ENCODE measurements at regions not wholly inside any gene's neighbourhood (a gene's known extent, or its start where the extent isn't known, plus 50 kb on each side); places are given as distances from the start of the nearest gene placed in this dataset.

- H3K9me3 ChIP-seq (ENCODE audit: control insufficient read depth in 4 of 4, low read length in 3 of 4) = no peaks in the 10 kb centered on the region
- no peak for DNase-seq (ENCODE audit: low spot score)
- no peaks in the 10 kb centered on the region for H3K4me1 ChIP-seq (ENCODE audit: control insufficient read depth in 4 of 4, insufficient read depth in 4 of 4, low read length in 3 of 4)
- no peaks in the 10 kb centered on the region for H3K36me3 ChIP-seq (ENCODE audit: control insufficient read depth in 4 of 4, insufficient read depth in 3 of 4, low read depth in 1 of 4, low read length in 3 of 4)
- TF ChIP-seq, protein P1, sequence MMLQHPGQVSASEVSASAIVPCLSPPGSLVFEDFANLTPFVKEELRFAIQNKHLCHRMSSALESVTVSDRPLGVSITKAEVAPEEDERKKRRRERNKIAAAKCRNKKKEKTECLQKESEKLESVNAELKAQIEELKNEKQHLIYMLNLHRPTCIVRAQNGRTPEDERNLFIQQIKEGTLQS (IDR thresholded peaks at IDR 0.05) = no peak
- TF ChIP-seq FOXA2 (IDR thresholded peaks at IDR 0.05) = no peak
- TF ChIP-seq MAX (IDR thresholded peaks at IDR 0.05) = no peak
- no peak for TF ChIP-seq RXRA (IDR thresholded peaks at IDR 0.05)
- TF ChIP-seq GABPA (IDR thresholded peaks at IDR 0.05 in 1 of 2, conservative IDR thresholded peaks at IDR 0.05 in 1 of 2) = no peak
- no peak for TF ChIP-seq YY1 (IDR thresholded peaks at IDR 0.05)
- TF ChIP-seq FOXA1 (IDR thresholded peaks at IDR 0.05) = no peak
- TF ChIP-seq, protein P2, sequence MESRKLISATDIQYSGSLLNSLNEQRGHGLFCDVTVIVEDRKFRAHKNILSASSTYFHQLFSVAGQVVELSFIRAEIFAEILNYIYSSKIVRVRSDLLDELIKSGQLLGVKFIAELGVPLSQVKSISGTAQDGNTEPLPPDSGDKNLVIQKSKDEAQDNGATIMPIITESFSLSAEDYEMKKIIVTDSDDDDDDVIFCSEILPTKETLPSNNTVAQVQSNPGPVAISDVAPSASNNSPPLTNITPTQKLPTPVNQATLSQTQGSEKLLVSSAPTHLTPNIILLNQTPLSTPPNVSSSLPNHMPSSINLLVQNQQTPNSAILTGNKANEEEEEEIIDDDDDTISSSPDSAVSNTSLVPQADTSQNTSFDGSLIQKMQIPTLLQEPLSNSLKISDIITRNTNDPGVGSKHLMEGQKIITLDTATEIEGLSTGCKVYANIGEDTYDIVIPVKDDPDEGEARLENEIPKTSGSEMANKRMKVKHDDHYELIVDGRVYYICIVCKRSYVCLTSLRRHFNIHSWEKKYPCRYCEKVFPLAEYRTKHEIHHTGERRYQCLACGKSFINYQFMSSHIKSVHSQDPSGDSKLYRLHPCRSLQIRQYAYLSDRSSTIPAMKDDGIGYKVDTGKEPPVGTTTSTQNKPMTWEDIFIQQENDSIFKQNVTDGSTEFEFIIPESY (IDR thresholded peaks at IDR 0.05) = no peak
- no peak for TF ChIP-seq RAD21 (IDR thresholded peaks at IDR 0.05)
- TF ChIP-seq JUND (IDR thresholded peaks at IDR 0.05) = no peak
- TF ChIP-seq, protein P3, sequence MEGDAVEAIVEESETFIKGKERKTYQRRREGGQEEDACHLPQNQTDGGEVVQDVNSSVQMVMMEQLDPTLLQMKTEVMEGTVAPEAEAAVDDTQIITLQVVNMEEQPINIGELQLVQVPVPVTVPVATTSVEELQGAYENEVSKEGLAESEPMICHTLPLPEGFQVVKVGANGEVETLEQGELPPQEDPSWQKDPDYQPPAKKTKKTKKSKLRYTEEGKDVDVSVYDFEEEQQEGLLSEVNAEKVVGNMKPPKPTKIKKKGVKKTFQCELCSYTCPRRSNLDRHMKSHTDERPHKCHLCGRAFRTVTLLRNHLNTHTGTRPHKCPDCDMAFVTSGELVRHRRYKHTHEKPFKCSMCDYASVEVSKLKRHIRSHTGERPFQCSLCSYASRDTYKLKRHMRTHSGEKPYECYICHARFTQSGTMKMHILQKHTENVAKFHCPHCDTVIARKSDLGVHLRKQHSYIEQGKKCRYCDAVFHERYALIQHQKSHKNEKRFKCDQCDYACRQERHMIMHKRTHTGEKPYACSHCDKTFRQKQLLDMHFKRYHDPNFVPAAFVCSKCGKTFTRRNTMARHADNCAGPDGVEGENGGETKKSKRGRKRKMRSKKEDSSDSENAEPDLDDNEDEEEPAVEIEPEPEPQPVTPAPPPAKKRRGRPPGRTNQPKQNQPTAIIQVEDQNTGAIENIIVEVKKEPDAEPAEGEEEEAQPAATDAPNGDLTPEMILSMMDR (IDR thresholded peaks at IDR 0.05; ENCODE audit: low read depth, low read length, missing input control) = no peak
- no peak for TF ChIP-seq NR2F2 (IDR thresholded peaks at IDR 0.05)
- no peak for TF ChIP-seq EGR1 (IDR thresholded peaks at IDR 0.05; ENCODE audit: low read depth in 2 of 2)
- TF ChIP-seq HNF4A (conservative IDR thresholded peaks at IDR 0.05) = no peak
- no peak for TF ChIP-seq SP1 (IDR thresholded peaks at IDR 0.05)
- TF ChIP-seq TAF1 (conservative IDR thresholded peaks at IDR 0.05) = no peak
- TF ChIP-seq HNF4G (IDR thresholded peaks at IDR 0.05) = no peak
- TF ChIP-seq, protein P4, sequence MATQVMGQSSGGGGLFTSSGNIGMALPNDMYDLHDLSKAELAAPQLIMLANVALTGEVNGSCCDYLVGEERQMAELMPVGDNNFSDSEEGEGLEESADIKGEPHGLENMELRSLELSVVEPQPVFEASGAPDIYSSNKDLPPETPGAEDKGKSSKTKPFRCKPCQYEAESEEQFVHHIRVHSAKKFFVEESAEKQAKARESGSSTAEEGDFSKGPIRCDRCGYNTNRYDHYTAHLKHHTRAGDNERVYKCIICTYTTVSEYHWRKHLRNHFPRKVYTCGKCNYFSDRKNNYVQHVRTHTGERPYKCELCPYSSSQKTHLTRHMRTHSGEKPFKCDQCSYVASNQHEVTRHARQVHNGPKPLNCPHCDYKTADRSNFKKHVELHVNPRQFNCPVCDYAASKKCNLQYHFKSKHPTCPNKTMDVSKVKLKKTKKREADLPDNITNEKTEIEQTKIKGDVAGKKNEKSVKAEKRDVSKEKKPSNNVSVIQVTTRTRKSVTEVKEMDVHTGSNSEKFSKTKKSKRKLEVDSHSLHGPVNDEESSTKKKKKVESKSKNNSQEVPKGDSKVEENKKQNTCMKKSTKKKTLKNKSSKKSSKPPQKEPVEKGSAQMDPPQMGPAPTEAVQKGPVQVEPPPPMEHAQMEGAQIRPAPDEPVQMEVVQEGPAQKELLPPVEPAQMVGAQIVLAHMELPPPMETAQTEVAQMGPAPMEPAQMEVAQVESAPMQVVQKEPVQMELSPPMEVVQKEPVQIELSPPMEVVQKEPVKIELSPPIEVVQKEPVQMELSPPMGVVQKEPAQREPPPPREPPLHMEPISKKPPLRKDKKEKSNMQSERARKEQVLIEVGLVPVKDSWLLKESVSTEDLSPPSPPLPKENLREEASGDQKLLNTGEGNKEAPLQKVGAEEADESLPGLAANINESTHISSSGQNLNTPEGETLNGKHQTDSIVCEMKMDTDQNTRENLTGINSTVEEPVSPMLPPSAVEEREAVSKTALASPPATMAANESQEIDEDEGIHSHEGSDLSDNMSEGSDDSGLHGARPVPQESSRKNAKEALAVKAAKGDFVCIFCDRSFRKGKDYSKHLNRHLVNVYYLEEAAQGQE (IDR thresholded peaks at IDR 0.05) = no peak
- no peaks in the 10 kb centered on the region for H3K27me3 ChIP-seq (ENCODE audit: control insufficient read depth in 4 of 4, insufficient read depth in 4 of 4, low read length in 3 of 4)
- no peak overlapping the region for H3K4me3 ChIP-seq (ENCODE audit: low read depth in 1 of 3, low read length in 3 of 3)
- H3K27ac ChIP-seq (ENCODE audit: low read depth in 1 of 2, low read length in 2 of 2) = no peak overlapping the region
- WGBS = 67% methylated on average over 8 of the region's 8 CpGs
- no peak overlapping the region for H3K9ac ChIP-seq (ENCODE audit: low read depth in 1 of 2, low read length in 2 of 2)
These were observed 471.5 kb upstream of the CADM2 start for GRCh38 chr3:84487296-84487695.

Measured in liver (tissue), 8 donors.